ENCODE measurements at regions not wholly inside any gene's neighbourhood (a gene's known extent, or its start where the extent isn't known, plus 50 kb on each side); places are given as distances from the start of the nearest gene placed in this dataset.

GRCh38 chr10:44323838-44324237, 61.1 kb downstream of the CXCL12 start:
- no peaks in the 10 kb centered on the region for H4K20me1 ChIP-seq (ENCODE audit: insufficient read depth, low read length)
- H3K27ac ChIP-seq (ENCODE audit: low read length) = no peak overlapping the region
- H3K79me2 ChIP-seq (ENCODE audit: insufficient read depth, low read length) = no peaks in the 10 kb centered on the region
- H3K36me3 ChIP-seq (ENCODE audit: insufficient read depth, low read length) = no peaks in the 10 kb centered on the region
- no peak overlapping the region for H3K9ac ChIP-seq (ENCODE audit: low read depth, low read length)
- H2AFZ ChIP-seq (ENCODE audit: low read depth, low read length) = no peak overlapping the region
- no peak overlapping the region for H3K4me2 ChIP-seq (ENCODE audit: insufficient read depth, low read length)
- no peak for ATAC-seq (ENCODE audit: insufficient read depth, low read depth)
- H3K4me1 ChIP-seq (ENCODE audit: insufficient read depth, low read length) = no peaks in the 10 kb centered on the region
- no peaks in the 10 kb centered on the region for H3K9me3 ChIP-seq (ENCODE audit: insufficient read depth, low read length, severe bottlenecking)
- DNase-seq = no peak
- no peaks in the 10 kb centered on the region for H3K27me3 ChIP-seq (ENCODE audit: insufficient read depth, low read length, poor library complexity)
- TF ChIP-seq, protein P1, sequence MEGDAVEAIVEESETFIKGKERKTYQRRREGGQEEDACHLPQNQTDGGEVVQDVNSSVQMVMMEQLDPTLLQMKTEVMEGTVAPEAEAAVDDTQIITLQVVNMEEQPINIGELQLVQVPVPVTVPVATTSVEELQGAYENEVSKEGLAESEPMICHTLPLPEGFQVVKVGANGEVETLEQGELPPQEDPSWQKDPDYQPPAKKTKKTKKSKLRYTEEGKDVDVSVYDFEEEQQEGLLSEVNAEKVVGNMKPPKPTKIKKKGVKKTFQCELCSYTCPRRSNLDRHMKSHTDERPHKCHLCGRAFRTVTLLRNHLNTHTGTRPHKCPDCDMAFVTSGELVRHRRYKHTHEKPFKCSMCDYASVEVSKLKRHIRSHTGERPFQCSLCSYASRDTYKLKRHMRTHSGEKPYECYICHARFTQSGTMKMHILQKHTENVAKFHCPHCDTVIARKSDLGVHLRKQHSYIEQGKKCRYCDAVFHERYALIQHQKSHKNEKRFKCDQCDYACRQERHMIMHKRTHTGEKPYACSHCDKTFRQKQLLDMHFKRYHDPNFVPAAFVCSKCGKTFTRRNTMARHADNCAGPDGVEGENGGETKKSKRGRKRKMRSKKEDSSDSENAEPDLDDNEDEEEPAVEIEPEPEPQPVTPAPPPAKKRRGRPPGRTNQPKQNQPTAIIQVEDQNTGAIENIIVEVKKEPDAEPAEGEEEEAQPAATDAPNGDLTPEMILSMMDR (IDR thresholded peaks at IDR 0.05; ENCODE audit: borderline replicate concordance, extremely low read depth, low read length, poor library complexity, severe bottlenecking) = no peak
- no peak for TF ChIP-seq EZH2 (IDR thresholded peaks at IDR 0.05; ENCODE audit: borderline replicate concordance, low read depth, low read length, severe bottlenecking)
- H3K4me3 ChIP-seq (ENCODE audit: low read depth in 1 of 2, low read length in 2 of 2) = no peak overlapping the region

- Histone ChIP-seq H3K9ac (ENCODE audit: low read depth, low read length) (no peak overlapping the region), H3K79me2 (ENCODE audit: insufficient read depth, low read length) (no peaks in the 10 kb centered on the region), H3K9me3 (ENCODE audit: insufficient read depth, low read length, severe bottlenecking) (no peaks in the 10 kb centered on the region), H3K27me3 (ENCODE audit: insufficient read depth, low read length, poor library complexity) (no peaks in the 10 kb centered on the region), H3K4me3 (ENCODE audit: low read depth in 1 of 2, low read length in 2 of 2) (no peak overlapping the region), H3K4me1 (ENCODE audit: insufficient read depth, low read length) (no peaks in the 10 kb centered on the region), H3K4me2 (ENCODE audit: insufficient read depth, low read length) (no peak overlapping the region), H3K27ac (ENCODE audit: low read length) (no peak overlapping the region), H4K20me1 (ENCODE audit: insufficient read depth, low read length) (no peaks in the 10 kb centered on the region), H3K36me3 (ENCODE audit: insufficient read depth, low read length) (no peaks in the 10 kb centered on the region), H2AFZ (ENCODE audit: low read depth, low read length) (no peak overlapping the region)
- ATAC-seq (ENCODE audit: insufficient read depth, low read depth) (no peak), DNase-seq (no peak)
- TF ChIP-seq, protein P1 (IDR thresholded peaks at IDR 0.05; ENCODE audit: borderline replicate concordance, extremely low read depth, low read length, poor library complexity, severe bottlenecking) = no peak
- TF ChIP-seq EZH2 (IDR thresholded peaks at IDR 0.05; ENCODE audit: borderline replicate concordance, low read depth, low read length, severe bottlenecking) = no peak
Observed at GRCh38 chr10:44322137-44322536, 62.8 kb downstream of the CXCL12 start.

GRCh38 chr10:44320756-44321155, 64.1 kb downstream of the CXCL12 start:
- H3K36me3 ChIP-seq (ENCODE audit: insufficient read depth, low read length) = no peaks in the 10 kb centered on the region
- H3K79me2 ChIP-seq (ENCODE audit: insufficient read depth, low read length) = no peaks in the 10 kb centered on the region
- H3K27me3 ChIP-seq (ENCODE audit: insufficient read depth, low read length, poor library complexity) = no peaks in the 10 kb centered on the region
- H3K4me3 ChIP-seq (ENCODE audit: low read depth in 1 of 2, low read length in 2 of 2) = no peak overlapping the region
- H2AFZ ChIP-seq (ENCODE audit: low read depth, low read length) = no peak overlapping the region
- no peak overlapping the region for H3K4me2 ChIP-seq (ENCODE audit: insufficient read depth, low read length)
- H3K9ac ChIP-seq (ENCODE audit: low read depth, low read length) = no peak overlapping the region
- DNase-seq (no peak), ATAC-seq (ENCODE audit: insufficient read depth, low read depth) (no peak)
- H3K27ac ChIP-seq (ENCODE audit: low read length) = no peak overlapping the region
- no peaks in the 10 kb centered on the region for H3K4me1 ChIP-seq (ENCODE audit: insufficient read depth, low read length)
- no peaks in the 10 kb centered on the region for H3K9me3 ChIP-seq (ENCODE audit: insufficient read depth, low read length, severe bottlenecking)
- no peaks in the 10 kb centered on the region for H4K20me1 ChIP-seq (ENCODE audit: insufficient read depth, low read length)
- TF ChIP-seq, protein P1 (IDR thresholded peaks at IDR 0.05; ENCODE audit: borderline replicate concordance, extremely low read depth, low read length, poor library complexity, severe bottlenecking) = no peak
- TF ChIP-seq EZH2 (IDR thresholded peaks at IDR 0.05; ENCODE audit: borderline replicate concordance, low read depth, low read length, severe bottlenecking) = no peak

DNA sequence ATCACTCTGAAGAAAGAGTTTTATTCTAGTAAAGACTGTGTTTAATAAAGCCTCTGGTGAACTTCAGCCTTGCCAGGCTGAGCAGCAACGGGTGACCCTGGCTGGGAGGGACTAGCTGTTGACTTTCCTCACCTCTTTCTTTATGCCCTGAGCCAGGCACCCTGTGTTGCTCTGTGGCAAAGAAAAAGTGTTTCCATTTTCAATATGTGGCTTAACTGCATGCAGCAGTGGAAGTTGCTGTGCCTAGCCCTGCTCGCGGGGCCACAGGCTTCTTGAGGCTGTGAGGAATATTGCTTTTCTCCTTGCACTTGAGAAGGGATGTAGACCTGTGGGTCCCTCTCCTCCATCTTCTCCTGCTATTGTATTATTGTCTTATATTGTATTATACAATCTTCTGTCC, 67.0 kb downstream of the CXCL12 start:
- H4K20me1 ChIP-seq (ENCODE audit: insufficient read depth, low read length) = no peaks in the 10 kb centered on the region

More for the DNA sequence above, 67.0 kb downstream of the CXCL12 start:
- ATAC-seq (ENCODE audit: insufficient read depth, low read depth) = no peak
- Histone ChIP-seq H3K27ac (ENCODE audit: low read length) (no peak overlapping the region), H3K27me3 (ENCODE audit: insufficient read depth, low read length, poor library complexity) (no peaks in the 10 kb centered on the region), H3K9me3 (ENCODE audit: insufficient read depth, low read length, severe bottlenecking) (no peaks in the 10 kb centered on the region), H3K4me1 (ENCODE audit: insufficient read depth, low read length) (no peaks in the 10 kb centered on the region), H3K4me3 (ENCODE audit: low read depth in 1 of 2, low read length in 2 of 2) (no peak overlapping the region), H3K4me2 (ENCODE audit: insufficient read depth, low read length) (no peak overlapping the region), H3K9ac (ENCODE audit: low read depth, low read length) (no peak overlapping the region), H3K36me3 (ENCODE audit: insufficient read depth, low read length) (no peaks in the 10 kb centered on the region), H3K79me2 (ENCODE audit: insufficient read depth, low read length) (no peaks in the 10 kb centered on the region), H2AFZ (ENCODE audit: low read depth, low read length) (no peak overlapping the region)
- TF ChIP-seq, protein P1 (IDR thresholded peaks at IDR 0.05; ENCODE audit: borderline replicate concordance, extremely low read depth, low read length, poor library complexity, severe bottlenecking) = no peak
- TF ChIP-seq EZH2 (IDR thresholded peaks at IDR 0.05; ENCODE audit: borderline replicate concordance, low read depth, low read length, severe bottlenecking) = no peak
- no peak for DNase-seq
